PFSK-1 (cell line): ENCODE measurements at regions not wholly inside any gene's neighbourhood (a gene's known extent, or its start where the extent isn't known, plus 50 kb on each side); places are given as distances from the start of the nearest gene placed in this dataset.

Source experiments
- FOXP2 ChIP-seq: optimal IDR thresholded peaks from 2 replicates; pipeline ENCODE3; 2011; ENCODE audit warnings: borderline replicate concordance, control low read depth, inconsistent platforms; ENCODE audit not compliant: insufficient read depth; ENCODE audit errors: extremely low read length, extremely low read depth
- POLR2AphosphoS5 ChIP-seq: IDR thresholded peaks from 2 replicates; pipeline ENCODE4 v1.6.1; 2012; ENCODE audit warnings: low read depth, mild to moderate bottlenecking, control low read depth, low read length, moderate library complexity
- SIN3A ChIP-seq: IDR thresholded peaks from 2 replicates; pipeline ENCODE4 v1.6.1; 2012; ENCODE audit warnings: mild to moderate bottlenecking, low read length, moderate library complexity, borderline replicate concordance; ENCODE audit not compliant: insufficient read depth
- TAF1 ChIP-seq: IDR thresholded peaks from 2 replicates; pipeline ENCODE4 v1.6.1; 2012; ENCODE audit warnings: low read length, control low read depth, borderline replicate concordance; ENCODE audit not compliant: insufficient read depth
- TF ChIP-seq, protein P1 (sequence below), 2 experiments: IDR thresholded peaks; 2 replicates each; pipeline versions ENCODE4 v1.6.1 to v1.8.0; 2011 to 2012; ENCODE audit warnings: low read depth in 2 of 2, low read length in 2 of 2, control low read depth in 1 of 2, inconsistent platforms in 1 of 2, mild to moderate bottlenecking in 1 of 2, moderate library complexity in 1 of 2; ENCODE audit not compliant: insufficient read depth in 1 of 2

DNA sequence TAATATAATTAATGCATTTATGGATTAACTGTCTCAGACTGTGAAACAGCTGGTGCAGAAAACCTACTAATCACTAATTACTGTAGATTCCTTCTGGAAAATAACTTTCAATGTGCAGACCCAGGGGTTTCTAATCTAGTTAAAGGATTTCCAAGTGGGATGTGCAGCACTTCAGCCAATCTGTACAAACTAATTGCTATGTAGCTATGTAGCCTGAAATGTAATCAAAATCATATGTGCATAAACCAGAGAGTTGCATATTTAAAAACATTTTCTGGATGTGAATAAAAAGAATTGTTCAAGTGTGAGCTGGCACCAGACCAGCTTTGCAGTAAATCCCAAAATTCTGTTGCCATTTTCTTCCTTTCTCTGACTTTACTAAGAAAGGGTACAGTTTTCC lies 127.5 kb upstream of the CD96 start:
- TF ChIP-seq FOXP2, result no peak
- no peak for TF ChIP-seq SIN3A
- no peak for TF ChIP-seq TAF1
- no peak for TF ChIP-seq POLR2AphosphoS5
- TF ChIP-seq, protein P1, sequence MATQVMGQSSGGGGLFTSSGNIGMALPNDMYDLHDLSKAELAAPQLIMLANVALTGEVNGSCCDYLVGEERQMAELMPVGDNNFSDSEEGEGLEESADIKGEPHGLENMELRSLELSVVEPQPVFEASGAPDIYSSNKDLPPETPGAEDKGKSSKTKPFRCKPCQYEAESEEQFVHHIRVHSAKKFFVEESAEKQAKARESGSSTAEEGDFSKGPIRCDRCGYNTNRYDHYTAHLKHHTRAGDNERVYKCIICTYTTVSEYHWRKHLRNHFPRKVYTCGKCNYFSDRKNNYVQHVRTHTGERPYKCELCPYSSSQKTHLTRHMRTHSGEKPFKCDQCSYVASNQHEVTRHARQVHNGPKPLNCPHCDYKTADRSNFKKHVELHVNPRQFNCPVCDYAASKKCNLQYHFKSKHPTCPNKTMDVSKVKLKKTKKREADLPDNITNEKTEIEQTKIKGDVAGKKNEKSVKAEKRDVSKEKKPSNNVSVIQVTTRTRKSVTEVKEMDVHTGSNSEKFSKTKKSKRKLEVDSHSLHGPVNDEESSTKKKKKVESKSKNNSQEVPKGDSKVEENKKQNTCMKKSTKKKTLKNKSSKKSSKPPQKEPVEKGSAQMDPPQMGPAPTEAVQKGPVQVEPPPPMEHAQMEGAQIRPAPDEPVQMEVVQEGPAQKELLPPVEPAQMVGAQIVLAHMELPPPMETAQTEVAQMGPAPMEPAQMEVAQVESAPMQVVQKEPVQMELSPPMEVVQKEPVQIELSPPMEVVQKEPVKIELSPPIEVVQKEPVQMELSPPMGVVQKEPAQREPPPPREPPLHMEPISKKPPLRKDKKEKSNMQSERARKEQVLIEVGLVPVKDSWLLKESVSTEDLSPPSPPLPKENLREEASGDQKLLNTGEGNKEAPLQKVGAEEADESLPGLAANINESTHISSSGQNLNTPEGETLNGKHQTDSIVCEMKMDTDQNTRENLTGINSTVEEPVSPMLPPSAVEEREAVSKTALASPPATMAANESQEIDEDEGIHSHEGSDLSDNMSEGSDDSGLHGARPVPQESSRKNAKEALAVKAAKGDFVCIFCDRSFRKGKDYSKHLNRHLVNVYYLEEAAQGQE (IDR thresholded peaks at IDR 0.05; ENCODE audit: insufficient read depth in 1 of 2, low read depth in 2 of 2, low read length in 2 of 2), result no peak

GRCh38 chr3:111415018-111415417 lies 127.0 kb upstream of the CD96 start:
- no peak for TF ChIP-seq FOXP2
- TF ChIP-seq POLR2AphosphoS5, result no peak
- no peak for TF ChIP-seq TAF1
- no peak for TF ChIP-seq SIN3A
- TF ChIP-seq, protein P1 (IDR thresholded peaks at IDR 0.05; ENCODE audit: insufficient read depth in 1 of 2, low read depth in 2 of 2, low read length in 2 of 2), result no peak

GRCh38 chr3:111418391-111418790 lies 123.6 kb upstream of the CD96 start:
- no peak for TF ChIP-seq SIN3A
- TF ChIP-seq, protein P1 (IDR thresholded peaks at IDR 0.05; ENCODE audit: insufficient read depth in 1 of 2, low read depth in 2 of 2, low read length in 2 of 2), result no peak
- TF ChIP-seq TAF1, result no peak
- no peak for TF ChIP-seq POLR2AphosphoS5

- TF ChIP-seq, protein P1 (IDR thresholded peaks at IDR 0.05; ENCODE audit: insufficient read depth in 1 of 2, low read depth in 2 of 2, low read length in 2 of 2), result no peak
- no peak for TF ChIP-seq FOXP2
- TF ChIP-seq POLR2AphosphoS5, result no peak
- no peak for TF ChIP-seq TAF1
- no peak for TF ChIP-seq SIN3A
Observed at GRCh38 chr3:111428301-111428700, 113.7 kb upstream of the CD96 start.
